ENCODE measurements at regions not wholly inside any gene's neighbourhood (a gene's known extent, or its start where the extent isn't known, plus 50 kb on each side); places are given as distances from the start of the nearest gene placed in this dataset.

- Histone ChIP-seq H3K9me3 (no peaks in the 10 kb centered on the region), H3K4me3 (no peak overlapping the region), H3K36me3 (no peaks in the 10 kb centered on the region), H3K4me1 (peaks cover 0 to 7% (median 6%) of the 10 kb centered on the region in 4 donors), H3K27ac (no peak overlapping the region), H3K27me3 (no peaks in the 10 kb centered on the region)
- DNase-seq, result no peak
- TF ChIP-seq POLR2A (IDR thresholded peaks at IDR 0.05) (no peak), CTCF (IDR thresholded peaks at IDR 0.05) (no peak), EP300 (IDR thresholded peaks at IDR 0.05) (no peak), POLR2AphosphoS5 (IDR thresholded peaks at IDR 0.05) (no peak)
- 80 to 88% methylated on average over 8 of the region's 8 CpGs for WGBS, 2 donors
- intact Hi-C loops (cut with DNase I), result loop anchor here (10.0 kb wide), 1 partner anchor 80 kb away; no protein-coding TSS in a partner anchor
These were observed 81.1 kb upstream of the VGLL4 start for GRCh38 chr3:11724615-11725339.

GRCh38 chr3:11721479-11721878 is 77.8 kb upstream of the VGLL4 start:
- H3K9me3 ChIP-seq, result no peaks in the 10 kb centered on the region
- H3K36me3 ChIP-seq, result no peaks in the 10 kb centered on the region
- no peaks in the 10 kb centered on the region for H3K27me3 ChIP-seq
- intact Hi-C loops (cut with DNase I), result loop anchor here (10.0 kb wide), 1 partner anchor 83 kb away; no protein-coding TSS in a partner anchor
- TF ChIP-seq EP300 (IDR thresholded peaks at IDR 0.05) (no peak), CTCF (IDR thresholded peaks at IDR 0.05) (no peak), POLR2A (IDR thresholded peaks at IDR 0.05) (no peak), POLR2AphosphoS5 (IDR thresholded peaks at IDR 0.05) (no peak)
- no peak overlapping the region for H3K4me3 ChIP-seq
- peaks cover 0 to 25% (median 19%) of the 10 kb centered on the region in 4 donors for H3K4me1 ChIP-seq
- WGBS, 2 donors, result 66 to 83% methylated on average over 9 of the region's 9 CpGs
- H3K27ac ChIP-seq, result peak overlapping the region in 3 of 4 donors; percentile 91 to 94 (median 93)
- DNase-seq, result no peak

GRCh38 chr3:11720917-11721411 is 77.2 kb upstream of the VGLL4 start:
- WGBS, 2 donors, result 11 to 38% methylated on average over 8 of the region's 8 CpGs
- H3K4me3 ChIP-seq, result peak overlapping the region; percentile 74 to 92 (median 80)
- intact Hi-C loops (cut with DNase I), result loop anchor here (10.0 kb wide), 1 partner anchor 84 kb away; no protein-coding TSS in a partner anchor
- no peaks in the 10 kb centered on the region for H3K27me3 ChIP-seq
- H3K9me3 ChIP-seq, result no peaks in the 10 kb centered on the region
- H3K36me3 ChIP-seq, result no peaks in the 10 kb centered on the region
- H3K4me1 ChIP-seq, result peaks cover 0 to 26% (median 22%) of the 10 kb centered on the region in 4 donors
- no peak for DNase-seq
- H3K27ac ChIP-seq, result peak overlapping the region; percentile 91 to 94 (median 94)
- TF ChIP-seq EP300 (IDR thresholded peaks at IDR 0.05) (no peak), POLR2A (IDR thresholded peaks at IDR 0.05) (no peak), CTCF (IDR thresholded peaks at IDR 0.05) (no peak), POLR2AphosphoS5 (IDR thresholded peaks at IDR 0.05) (no peak)

GRCh38 chr3:11720304-11720898 is 76.7 kb upstream of the VGLL4 start:
- 0 to 1% methylated on average over 51 of the region's 51 CpGs for WGBS, 2 donors
- TF ChIP-seq CTCF (IDR thresholded peaks at IDR 0.05) (no peak), POLR2AphosphoS5 (IDR thresholded peaks at IDR 0.05) (peak; percentile 52 to 70 (median 66)), POLR2A (IDR thresholded peaks at IDR 0.05) (peak; percentile 27 to 46), EP300 (IDR thresholded peaks at IDR 0.05) (no peak)
- no peaks in the 10 kb centered on the region for H3K9me3 ChIP-seq
- peak overlapping the region; percentile 74 to 92 (median 80) for H3K4me3 ChIP-seq
- no peaks in the 10 kb centered on the region for H3K27me3 ChIP-seq
- intact Hi-C loops (cut with DNase I), result loop anchor here (10.0 kb wide), 1 partner anchor 84 kb away; no protein-coding TSS in a partner anchor
- peak; percentile 88 for DNase-seq
- no peaks in the 10 kb centered on the region for H3K36me3 ChIP-seq
- peaks cover 0 to 26% (median 22%) of the 10 kb centered on the region in 4 donors for H3K4me1 ChIP-seq
- peak overlapping the region; percentile 91 to 94 (median 94) for H3K27ac ChIP-seq

All from sigmoid colon (tissue), 6 donors.